ENCODE measurements at regions not wholly inside any gene's neighbourhood (a gene's known extent, or its start where the extent isn't known, plus 50 kb on each side); places are given as distances from the start of the nearest gene placed in this dataset.

DNA sequence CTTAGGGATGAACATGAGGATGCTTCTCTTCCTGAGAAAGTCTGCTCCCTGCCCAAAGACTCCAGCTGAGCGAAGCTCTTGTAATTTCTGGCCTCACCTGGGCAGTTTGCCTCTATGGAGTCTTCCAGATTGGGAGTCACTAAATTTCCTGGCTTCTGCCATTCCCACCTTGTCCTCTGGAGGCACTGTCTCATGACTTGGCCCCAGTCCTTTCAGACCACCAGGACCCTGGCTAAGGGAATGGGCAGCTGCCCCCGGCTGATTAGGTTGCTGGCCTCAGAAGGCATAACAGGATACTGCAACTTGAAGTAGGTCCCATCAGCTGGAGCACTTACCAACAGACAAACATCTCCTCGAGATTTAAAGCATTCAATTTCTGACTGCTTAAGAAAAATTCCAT lies 128.1 kb upstream of the SPON1 start:
- in situ Hi-C loops (cut with MboI; ENCODE audit: low pct_ligation_motif_present in 1 of 4, low pct_unique_long_range_greater_than_20kb in 1 of 4, low sequenced_read_pairs in 3 of 4), result no loop called here
- no peak for DNase-seq
- no peaks in the 10 kb centered on the region for H3K27me3 ChIP-seq
- H3K4me1 ChIP-seq, result no peaks in the 10 kb centered on the region
- intact Hi-C loops (cut with DNase I; ENCODE audit: low total_unique reads), result no loop called here
- TF ChIP-seq POLR2A (IDR thresholded peaks at IDR 0.05) (no peak), CTCF (IDR thresholded peaks at IDR 0.05) (peak in 2 of 5 experiments; percentile 15 to 27)
- no peak overlapping the region for H3K4me3 ChIP-seq
- no peaks in the 10 kb centered on the region for H3K36me3 ChIP-seq
- no peak overlapping the region for H3K27ac ChIP-seq
- no peaks in the 10 kb centered on the region for H3K9me3 ChIP-seq
- WGBS, 2 donors (ENCODE audit: low coverage in 1 of 2), result 58% methylated on average over 3 of the region's 3 CpGs; no CpG with 5 or more reads in 1 of the 2 donors

DNA sequence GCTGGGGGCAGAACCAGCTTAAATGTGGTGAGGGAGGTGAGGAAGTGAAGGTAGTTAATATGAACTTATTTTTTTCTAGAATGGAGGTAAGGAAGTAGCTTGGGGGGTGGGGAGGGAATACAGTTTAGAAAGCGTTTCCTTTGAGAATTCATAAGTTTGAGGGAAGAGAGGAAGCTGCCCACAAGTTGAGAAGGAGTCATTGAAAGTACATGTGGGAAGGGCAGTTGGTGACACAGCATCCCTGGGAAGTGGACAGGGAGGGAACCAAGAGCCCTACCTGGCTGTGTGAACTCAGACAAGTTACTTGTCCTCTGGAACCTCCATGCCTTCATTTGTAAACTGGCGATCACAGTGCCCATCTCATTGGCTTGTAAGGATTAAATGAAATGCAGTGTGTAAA lies 125.9 kb upstream of the SPON1 start:
- Histone ChIP-seq H3K4me3 (no peak overlapping the region), H3K9me3 (no peaks in the 10 kb centered on the region), H3K36me3 (no peaks in the 10 kb centered on the region), H3K4me1 (no peaks in the 10 kb centered on the region), H3K27me3 (no peaks in the 10 kb centered on the region), H3K27ac (no peak overlapping the region)
- intact Hi-C loops (cut with DNase I; ENCODE audit: low total_unique reads), result no loop called here
- in situ Hi-C loops (cut with MboI; ENCODE audit: low pct_ligation_motif_present in 1 of 4, low pct_unique_long_range_greater_than_20kb in 1 of 4, low sequenced_read_pairs in 3 of 4), result no loop called here
- 83 to 100% methylated on average over 2 of the region's 2 CpGs for WGBS, 2 donors (ENCODE audit: low coverage in 1 of 2)
- TF ChIP-seq POLR2A (IDR thresholded peaks at IDR 0.05) (no peak), POLR2AphosphoS5 (IDR thresholded peaks at IDR 0.05) (no peak), EP300 (IDR thresholded peaks at IDR 0.05; ENCODE audit: low read depth) (no peak), CTCF (IDR thresholded peaks at IDR 0.05) (no peak)
- no peak for DNase-seq

DNA sequence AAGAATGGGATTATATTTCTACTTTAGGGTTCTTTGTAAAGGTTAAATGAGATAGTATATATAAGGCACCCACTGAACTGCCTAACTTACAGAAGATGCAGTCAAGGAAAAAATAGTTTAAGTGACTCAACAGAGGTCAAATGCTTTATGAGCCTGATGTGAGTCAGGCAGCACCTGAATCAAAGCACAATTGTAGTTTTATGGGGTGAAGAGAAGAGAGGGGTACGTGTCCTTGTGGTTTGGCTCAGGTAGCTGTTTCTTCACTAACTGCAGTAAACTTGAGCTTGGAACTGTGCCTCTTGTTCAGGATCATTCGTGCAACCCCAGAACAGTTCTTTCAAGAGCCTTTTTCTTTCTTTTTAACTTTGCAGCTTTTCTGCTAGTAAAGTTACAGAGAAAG lies 125.2 kb upstream of the SPON1 start:
- 39 to 47% methylated on average over 2 of the region's 2 CpGs for WGBS, 2 donors (ENCODE audit: low coverage in 1 of 2)
- Histone ChIP-seq H3K4me3 (no peak overlapping the region), H3K36me3 (no peaks in the 10 kb centered on the region), H3K9me3 (no peaks in the 10 kb centered on the region), H3K27ac (no peak overlapping the region), H3K27me3 (no peaks in the 10 kb centered on the region), H3K4me1 (no peaks in the 10 kb centered on the region)
- intact Hi-C loops (cut with DNase I; ENCODE audit: low total_unique reads), result no loop called here
- TF ChIP-seq CTCF (IDR thresholded peaks at IDR 0.05), result no peak
- DNase-seq, result no peak
- in situ Hi-C loops (cut with MboI; ENCODE audit: low pct_ligation_motif_present in 1 of 4, low pct_unique_long_range_greater_than_20kb in 1 of 4, low sequenced_read_pairs in 3 of 4), result no loop called here

- TF ChIP-seq POLR2AphosphoS5 (IDR thresholded peaks at IDR 0.05), result no peak
- no peak for TF ChIP-seq POLR2A (IDR thresholded peaks at IDR 0.05)
- TF ChIP-seq CTCF (IDR thresholded peaks at IDR 0.05), result no peak
- TF ChIP-seq EP300 (IDR thresholded peaks at IDR 0.05; ENCODE audit: low read depth), result no peak
- WGBS, 2 donors (ENCODE audit: low coverage in 1 of 2), result 66 to 83% methylated on average over 1 to 3 of the region's 3 CpGs
Observed at GRCh38 chr11:13841393-13841792, 121.1 kb upstream of the SPON1 start.

More at GRCh38 chr11:13841393-13841792, 121.1 kb upstream of the SPON1 start:
- intact Hi-C loops (cut with DNase I; ENCODE audit: low total_unique reads), result no loop called here
- Histone ChIP-seq H3K4me1 (no peaks in the 10 kb centered on the region), H3K27ac (no peak overlapping the region), H3K27me3 (no peaks in the 10 kb centered on the region), H3K9me3 (no peaks in the 10 kb centered on the region), H3K36me3 (no peaks in the 10 kb centered on the region), H3K4me3 (no peak overlapping the region)
- in situ Hi-C loops (cut with MboI; ENCODE audit: low pct_ligation_motif_present in 1 of 4, low pct_unique_long_range_greater_than_20kb in 1 of 4, low sequenced_read_pairs in 3 of 4), result no loop called here
- DNase-seq, result no peak
